ENCODE measurements at regions not wholly inside any gene's neighbourhood (a gene's known extent, or its start where the extent isn't known, plus 50 kb on each side); places are given as distances from the start of the nearest gene placed in this dataset.

DNA sequence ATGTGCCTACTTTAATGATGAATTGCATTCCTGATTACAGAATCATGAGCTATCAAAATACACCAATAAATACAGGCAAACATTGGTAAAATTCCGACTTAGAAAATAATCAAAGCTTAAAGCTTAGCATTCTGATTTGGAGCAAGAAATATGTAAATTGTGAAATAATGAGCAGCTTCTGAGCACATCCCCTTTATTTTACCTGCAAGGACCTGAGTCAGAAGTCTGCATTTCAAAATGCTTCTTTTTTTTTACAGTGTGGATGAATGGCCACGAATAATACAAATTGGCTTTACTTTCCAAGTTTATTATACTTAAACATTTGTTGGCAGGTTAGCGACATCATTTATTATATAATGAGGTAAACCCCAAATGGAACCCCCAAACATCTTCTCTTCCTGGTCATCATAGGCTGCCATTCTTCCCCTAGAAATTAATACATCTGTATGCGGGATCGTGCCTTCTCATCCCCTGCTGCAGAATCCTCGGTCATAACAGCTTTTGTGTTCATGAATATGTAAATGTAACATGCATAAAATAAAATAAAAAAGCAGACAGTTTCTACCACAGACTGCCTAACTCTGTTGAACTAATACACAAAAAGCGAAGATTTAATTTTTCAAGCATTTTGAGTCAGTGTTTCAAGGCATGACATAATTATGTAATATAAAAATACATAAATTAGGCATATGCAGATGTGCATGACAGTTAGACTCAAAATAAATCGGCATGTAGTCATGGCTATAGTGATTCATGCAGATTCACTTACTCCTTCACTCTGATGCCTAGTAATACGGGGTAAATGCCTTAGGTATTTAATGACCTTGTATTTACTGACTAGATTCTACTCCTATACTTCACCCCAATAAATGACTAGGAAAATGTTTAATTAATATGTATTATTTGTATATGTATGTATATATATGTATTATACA lies 339.7 kb downstream of the USP25 start:
- no peak for DNase-seq (ENCODE audit: low spot score)
- intact Hi-C loops (cut with DNase I), result no loop called here

- DNase-seq (ENCODE audit: low spot score), result no peak
- intact Hi-C loops (cut with DNase I), result no loop called here
Observed at GRCh38 chr21:16070207-16070651, 340.4 kb downstream of the USP25 start.

DNA sequence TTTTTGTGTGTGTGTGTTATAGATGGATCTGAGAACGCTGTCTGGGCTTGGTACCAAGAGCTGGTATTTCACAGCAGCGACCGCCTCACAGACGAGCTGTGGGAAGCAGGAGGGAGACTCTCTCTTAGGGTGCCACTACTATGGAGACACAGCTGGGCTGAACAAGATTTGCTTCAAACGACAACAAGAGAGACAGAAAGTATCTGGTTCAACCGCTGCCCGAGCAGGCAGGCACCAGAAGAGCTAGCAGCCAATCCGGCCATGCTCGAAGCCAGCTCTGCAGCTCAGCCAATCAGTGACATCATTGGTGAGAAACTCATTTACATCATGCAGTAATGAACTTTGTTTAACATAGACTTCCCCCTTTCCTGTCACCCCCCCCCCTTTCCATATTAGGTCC lies 341.3 kb downstream of the USP25 start:
- intact Hi-C loops (cut with DNase I), result no loop called here
- DNase-seq (ENCODE audit: low spot score), result no peak

DNA sequence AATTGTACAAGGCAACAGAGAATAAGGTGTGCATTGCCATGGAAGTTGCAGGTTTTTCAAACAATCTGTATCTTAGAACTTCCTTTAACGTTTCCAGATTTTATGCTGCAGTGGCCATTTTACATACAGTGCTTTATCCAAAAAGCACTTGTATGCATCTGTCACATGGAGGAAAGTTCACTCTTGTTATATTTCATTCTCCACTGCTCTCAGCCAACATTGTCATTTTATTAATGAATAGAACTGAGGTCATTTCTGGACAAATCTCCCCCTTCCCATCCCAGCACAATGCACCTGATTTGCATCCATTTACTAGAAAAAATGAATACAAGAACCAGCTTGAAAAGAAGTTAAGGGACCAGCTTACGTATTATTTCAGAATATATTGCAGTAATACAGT lies 342.0 kb downstream of the USP25 start:
- intact Hi-C loops (cut with DNase I), result no loop called here
- DNase-seq (ENCODE audit: low spot score), result no peak

DNA sequence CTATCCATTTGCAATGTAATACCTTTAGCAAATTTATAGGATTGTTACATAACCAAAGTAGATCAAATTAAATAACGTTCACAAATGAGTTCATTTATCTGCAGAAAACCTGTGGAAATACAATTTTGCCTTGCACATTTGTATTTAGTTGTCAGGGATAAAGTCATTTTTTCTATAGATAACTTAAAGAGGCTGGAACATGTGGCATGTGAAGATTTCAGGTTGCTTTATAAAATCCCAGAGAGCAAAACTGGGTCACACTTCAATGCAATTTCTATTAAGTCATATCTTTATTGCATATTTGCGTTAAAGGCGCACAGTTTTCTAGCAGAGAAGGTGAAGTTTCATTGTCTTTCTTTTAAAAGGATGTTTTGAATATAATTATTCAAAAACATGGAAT lies 342.4 kb downstream of the USP25 start:
- intact Hi-C loops (cut with DNase I), result no loop called here
- DNase-seq (ENCODE audit: low spot score), result no peak

DNA sequence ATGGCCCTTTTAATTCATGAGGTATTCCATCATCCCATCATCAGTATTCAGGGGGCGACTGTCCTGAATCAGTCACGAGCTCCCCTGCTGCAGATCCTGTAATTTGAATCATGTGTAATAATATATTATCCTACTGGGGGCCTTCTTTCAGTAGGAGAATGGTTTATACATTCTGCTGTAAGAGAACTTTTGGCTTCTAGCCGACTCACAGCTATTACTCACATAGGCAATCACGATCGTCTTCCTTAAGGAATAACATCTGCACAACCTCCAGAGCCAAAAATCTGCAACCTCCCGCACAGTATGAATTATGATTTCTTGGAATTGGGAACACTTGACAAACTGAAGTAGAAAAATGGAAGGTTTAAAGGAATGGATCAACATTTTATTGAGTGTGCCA lies 343.0 kb downstream of the USP25 start:
- intact Hi-C loops (cut with DNase I), result no loop called here
- no peak for DNase-seq (ENCODE audit: low spot score)

- intact Hi-C loops (cut with DNase I), result no loop called here
- DNase-seq (ENCODE audit: low spot score), result no peak
Observed at GRCh38 chr21:16073586-16073985, 343.8 kb downstream of the USP25 start.

- intact Hi-C loops (cut with DNase I), result no loop called here
- no peak for DNase-seq (ENCODE audit: low spot score)
Observed at GRCh38 chr21:16074950-16075489, 345.2 kb downstream of the USP25 start.

DNA sequence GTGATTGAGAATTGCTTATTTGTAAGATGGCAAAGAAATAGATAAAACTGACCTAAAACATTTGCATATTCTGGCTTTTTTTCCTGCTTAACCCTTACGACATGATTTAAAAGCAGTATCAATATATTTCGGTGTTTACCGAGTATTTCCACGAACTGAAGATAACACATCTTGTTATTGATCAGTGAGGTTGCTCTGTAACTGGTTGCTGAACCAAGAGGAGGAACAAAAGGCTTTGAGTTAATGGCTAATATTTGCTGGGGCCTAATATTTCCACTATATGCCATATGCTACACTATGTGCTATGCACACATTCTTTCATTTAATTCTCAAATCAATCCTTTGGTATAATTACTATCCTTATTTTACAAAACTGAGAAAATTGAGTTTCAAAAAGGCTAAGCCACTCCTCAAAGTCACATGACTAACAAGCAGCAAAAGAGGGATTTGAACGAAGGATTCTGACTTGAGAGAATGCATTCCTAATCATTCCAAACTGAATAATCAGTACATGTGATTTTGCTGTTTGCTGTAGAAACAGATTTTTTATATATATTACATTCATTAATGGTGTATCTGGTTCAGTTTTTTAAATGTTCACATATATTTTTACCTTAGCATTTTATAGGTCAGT lies 346.0 kb downstream of the USP25 start:
- no peak for DNase-seq (ENCODE audit: low spot score)
- intact Hi-C loops (cut with DNase I), result no loop called here

DNA sequence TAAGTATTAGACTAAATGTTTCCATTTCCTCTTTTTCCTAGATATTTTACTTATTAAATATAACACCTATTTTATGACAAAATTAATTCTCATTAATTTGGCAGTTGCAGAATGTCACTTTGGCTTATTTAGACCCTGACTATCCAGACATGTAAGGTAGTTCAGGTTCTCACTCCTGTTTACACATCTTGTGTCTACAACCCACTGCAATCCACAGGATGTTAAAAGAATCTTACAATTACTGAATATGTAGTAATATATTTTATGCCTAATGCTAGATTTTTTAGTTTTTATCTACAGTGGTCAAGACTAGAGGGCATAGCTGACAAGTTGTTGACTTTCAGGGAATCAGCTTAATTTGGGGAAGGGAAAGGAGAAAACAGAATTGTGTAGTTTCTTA lies 346.7 kb downstream of the USP25 start:
- intact Hi-C loops (cut with DNase I), result no loop called here
- DNase-seq (ENCODE audit: low spot score), result no peak

DNA sequence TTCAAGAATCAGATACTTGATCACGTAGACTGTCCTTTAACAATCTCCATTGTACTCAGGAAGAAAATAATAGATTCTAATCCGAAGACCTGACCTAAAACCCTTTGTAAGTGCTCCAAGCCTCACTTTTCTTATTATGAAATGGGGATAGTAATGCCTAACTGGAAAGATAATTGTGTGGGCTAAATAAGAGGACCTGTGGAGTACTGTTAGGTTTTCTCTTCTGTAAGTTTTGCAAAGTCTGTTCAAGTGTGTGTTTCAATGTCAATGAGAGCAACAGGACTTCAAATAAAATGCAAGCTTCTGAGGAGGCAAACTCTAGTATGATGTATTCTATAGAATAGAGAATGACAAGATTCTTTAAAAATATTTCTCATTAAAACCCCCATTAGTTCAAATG lies 348.6 kb downstream of the USP25 start:
- intact Hi-C loops (cut with DNase I), result no loop called here

DNA sequence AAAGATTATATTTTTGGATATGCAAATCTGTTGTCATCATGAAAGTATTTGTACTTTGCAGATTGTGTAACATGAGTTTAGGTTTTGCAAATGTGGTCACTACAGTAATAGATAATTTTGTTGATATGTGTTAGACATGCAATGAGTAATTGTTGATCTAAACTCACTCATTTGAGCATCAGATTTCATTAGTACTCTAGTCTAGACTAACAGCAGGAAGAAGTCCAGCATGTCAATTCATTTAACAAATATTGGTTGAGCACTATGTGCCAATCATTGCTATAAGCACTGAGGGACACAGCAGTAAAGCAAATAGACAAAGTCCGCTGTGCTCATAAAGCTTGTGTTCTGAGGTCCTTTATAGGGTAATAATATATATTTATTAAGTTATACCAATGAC lies 350.0 kb downstream of the USP25 start:
- DNase-seq (ENCODE audit: low spot score), result no peak
- intact Hi-C loops (cut with DNase I), result loop anchor here (5.0 to 10.0 kb wide), 2 partner anchors 252 to 345 kb away; no protein-coding TSS in a partner anchor

More for the DNA sequence above, 348.6 kb downstream of the USP25 start:
- no peak for DNase-seq (ENCODE audit: low spot score)

DNA sequence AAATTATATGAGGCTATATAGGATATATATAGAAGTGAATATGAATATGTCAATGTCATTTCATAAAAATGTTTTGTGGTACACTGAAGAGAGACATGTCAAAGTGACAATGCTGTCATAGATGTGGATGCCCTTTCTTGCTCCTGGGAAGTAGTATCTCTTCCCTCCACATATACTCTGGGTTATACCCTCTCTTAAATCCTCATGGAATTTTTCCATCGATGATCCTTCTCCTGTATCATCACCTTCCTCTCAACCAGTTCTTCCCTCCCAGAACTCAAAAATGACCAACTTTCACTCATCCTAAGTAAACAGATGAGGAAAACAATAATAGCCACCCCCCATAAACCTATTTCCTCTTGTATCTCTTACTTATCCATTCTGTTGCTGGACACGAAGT lies 351.5 kb downstream of the USP25 start:
- intact Hi-C loops (cut with DNase I), result loop anchor here (5.0 to 10.0 kb wide), 2 partner anchors 251 to 343 kb away; no protein-coding TSS in a partner anchor
- no peak for DNase-seq (ENCODE audit: low spot score)

DNA sequence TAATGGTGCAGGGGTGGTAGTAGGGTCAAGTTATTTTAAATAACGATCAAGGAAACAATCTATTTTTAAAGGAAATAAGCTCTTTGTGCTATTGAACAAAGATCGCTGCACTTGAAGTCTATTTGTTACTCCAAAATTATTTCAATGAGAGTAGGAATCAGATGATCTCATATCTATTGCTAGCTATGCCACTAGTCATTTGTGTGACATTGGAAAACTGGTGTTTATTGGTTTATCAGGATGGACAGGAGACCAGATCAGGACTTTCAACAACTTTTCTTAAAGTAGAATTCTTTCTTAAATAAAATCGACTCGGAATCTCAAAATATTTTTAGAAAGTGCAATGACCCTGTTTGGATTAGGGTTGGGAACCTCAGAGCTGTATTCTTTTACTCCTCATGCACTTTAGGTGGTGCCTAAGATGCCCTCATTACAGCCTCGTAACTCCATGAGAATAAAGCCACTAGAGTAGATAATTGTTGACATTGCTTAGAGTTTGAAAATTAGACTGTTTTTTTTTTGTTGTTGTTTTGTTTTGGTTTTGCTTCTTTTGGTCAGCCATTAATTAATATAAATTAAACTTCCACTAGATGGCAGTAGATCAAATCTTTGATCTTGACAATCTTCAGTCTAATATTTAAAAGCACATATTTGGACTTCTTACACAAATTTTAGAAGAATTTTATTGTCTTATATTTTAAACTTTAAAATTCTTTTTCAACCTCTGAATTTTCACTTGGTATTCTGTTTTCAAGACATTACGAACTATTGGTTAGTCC lies 352.4 kb downstream of the USP25 start:
- intact Hi-C loops (cut with DNase I), result loop anchor here (5.0 to 10.0 kb wide), 2 partner anchors 250 to 343 kb away; no protein-coding TSS in a partner anchor
- no peak for DNase-seq (ENCODE audit: low spot score)

GRCh38 chr21:16084776-16085364 lies 355.1 kb downstream of the USP25 start:
- no peak for DNase-seq (ENCODE audit: low spot score)
- intact Hi-C loops (cut with DNase I), result loop anchor here (5.0 to 10.0 kb wide), 2 partner anchors 247 to 340 kb away; no protein-coding TSS in a partner anchor

DNA sequence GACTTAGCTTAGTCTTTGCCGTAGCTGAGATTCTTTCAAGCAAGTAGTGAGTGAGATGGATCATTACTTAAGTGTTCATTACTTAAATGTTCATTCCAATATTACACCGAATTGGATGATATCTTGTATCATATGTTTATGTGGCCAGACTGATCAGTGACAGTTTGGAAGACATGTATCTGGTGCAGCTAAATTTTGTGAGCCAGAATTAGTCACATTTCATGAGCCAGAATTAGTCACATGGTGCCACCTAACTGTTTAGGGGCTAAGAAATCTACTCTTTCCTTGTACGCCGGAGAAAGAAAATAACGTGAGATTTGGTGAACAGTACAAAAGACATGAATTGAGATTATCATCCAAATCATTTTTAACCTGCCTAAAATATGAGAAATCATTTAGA lies 355.6 kb downstream of the USP25 start:
- intact Hi-C loops (cut with DNase I), result loop anchor here (10.0 kb wide), 1 partner anchor 339 kb away; no protein-coding TSS in a partner anchor
- DNase-seq (ENCODE audit: low spot score), result no peak

DNA sequence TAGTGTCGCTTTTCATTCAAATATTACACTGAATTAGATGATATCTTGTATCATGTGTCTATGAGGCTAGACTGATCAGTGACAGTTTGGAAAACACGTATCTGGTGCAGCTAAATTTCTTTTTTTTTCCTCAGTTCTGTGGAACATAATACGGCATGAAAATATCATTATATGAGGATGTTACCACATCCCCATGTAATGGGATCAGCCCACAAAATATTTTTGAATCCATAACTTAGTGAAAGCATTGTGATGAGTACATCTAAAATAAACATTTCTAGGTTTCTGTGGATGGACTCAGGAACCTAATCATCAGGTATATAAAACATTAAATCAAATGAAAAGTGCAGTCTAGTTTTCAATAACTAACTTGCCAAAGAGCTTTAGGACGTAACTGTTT lies 356.3 kb downstream of the USP25 start:
- no peak for DNase-seq (ENCODE audit: low spot score)

GRCh38 chr21:16086936-16087335 lies 357.2 kb downstream of the USP25 start:
- DNase-seq (ENCODE audit: low spot score), result no peak
- intact Hi-C loops (cut with DNase I), result loop anchor here (10.0 kb wide), 1 partner anchor 338 kb away; no protein-coding TSS in a partner anchor

More for the DNA sequence above, 356.3 kb downstream of the USP25 start:
- intact Hi-C loops (cut with DNase I), result loop anchor here (10.0 kb wide), 1 partner anchor 339 kb away; no protein-coding TSS in a partner anchor

GRCh38 chr21:16087523-16087922 lies 357.7 kb downstream of the USP25 start:
- intact Hi-C loops (cut with DNase I), result loop anchor here (10.0 kb wide), 1 partner anchor 337 kb away; no protein-coding TSS in a partner anchor
- DNase-seq (ENCODE audit: low spot score), result no peak
